Left ventricle myocardium inferior (tissue), 1 donor: ENCODE measurements at regions not wholly inside any gene's neighbourhood (a gene's known extent, or its start where the extent isn't known, plus 50 kb on each side); places are given as distances from the start of the nearest gene placed in this dataset.

Experiments
- DNase-seq: peaks from one replicate; pipeline ENCODE4 v3.0.0-alpha.2; 2020
- H3K27ac ChIP-seq: fragments of 200-600 bp; replicated peaks from 2 replicates; pipeline ENCODE4 v1.8.0; 2021
- H3K27me3 ChIP-seq: fragments of 200-600 bp; 2 replicates; pipeline ENCODE4 v1.8.0; 2021; ENCODE audit warnings: low read depth
- H3K36me3 ChIP-seq: fragments of 200-600 bp; 2 replicates; pipeline ENCODE4 v1.8.0; 2021
- H3K4me1 ChIP-seq: fragments of 200-600 bp; 2 replicates; pipeline ENCODE4 v1.8.0; 2021
- H3K4me3 ChIP-seq: fragments of 200-600 bp; 2 replicates; pipeline ENCODE4 v1.8.0; 2021; ENCODE audit warnings: mild to moderate bottlenecking, moderate library complexity
- H3K9me3 ChIP-seq: fragments of 200-600 bp; replicated peaks from 2 replicates; pipeline ENCODE4 v1.8.0; 2021
- intact Hi-C: fragments of 100-400 bp; cut with micrococcal nuclease; formaldehyde crosslinking; loops from one replicate; pipeline ENCODE4 v1.11.0; 2022
- TF ChIP-seq, protein P1 (sequence below): fragments of 200-600 bp; IDR thresholded peaks from 2 replicates; pipeline ENCODE4 v1.8.0; 2021; ENCODE audit warnings: antibody characterized with exemption, mild to moderate bottlenecking, borderline replicate concordance
- donor health status: DM: no; HTN: yes; CAD: no; lungs with severe emphysema.

DNA sequence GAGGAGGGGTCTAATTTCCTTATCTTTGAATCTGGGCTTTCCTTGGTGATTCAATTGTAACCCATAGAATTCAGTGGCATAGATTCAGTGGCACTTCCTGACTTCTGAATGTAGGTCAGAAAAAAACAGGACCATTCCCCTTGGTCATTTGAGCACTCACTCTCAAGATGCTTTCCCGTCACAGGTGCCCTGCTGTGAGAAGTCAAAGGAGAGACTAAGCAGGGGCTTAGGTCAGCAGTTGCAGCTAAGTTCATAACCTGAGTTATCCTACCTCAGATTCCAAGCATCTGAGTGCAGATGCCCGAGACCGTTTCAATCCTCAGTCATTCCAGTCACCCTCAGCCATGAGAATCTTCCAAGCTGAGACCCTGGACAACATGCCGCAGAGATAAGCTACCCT is 506.6 kb downstream of the FRK start:
- Histone ChIP-seq H3K27me3 (no peaks in the 10 kb centered on the region), H3K36me3 (no peaks in the 10 kb centered on the region), H3K4me1 (no peaks in the 10 kb centered on the region), H3K9me3 (no peaks in the 10 kb centered on the region), H3K27ac (no peak overlapping the region), H3K4me3 (no peak overlapping the region)
- DNase-seq: no peak
- intact Hi-C loops: no loop called here
- TF ChIP-seq, protein P1, sequence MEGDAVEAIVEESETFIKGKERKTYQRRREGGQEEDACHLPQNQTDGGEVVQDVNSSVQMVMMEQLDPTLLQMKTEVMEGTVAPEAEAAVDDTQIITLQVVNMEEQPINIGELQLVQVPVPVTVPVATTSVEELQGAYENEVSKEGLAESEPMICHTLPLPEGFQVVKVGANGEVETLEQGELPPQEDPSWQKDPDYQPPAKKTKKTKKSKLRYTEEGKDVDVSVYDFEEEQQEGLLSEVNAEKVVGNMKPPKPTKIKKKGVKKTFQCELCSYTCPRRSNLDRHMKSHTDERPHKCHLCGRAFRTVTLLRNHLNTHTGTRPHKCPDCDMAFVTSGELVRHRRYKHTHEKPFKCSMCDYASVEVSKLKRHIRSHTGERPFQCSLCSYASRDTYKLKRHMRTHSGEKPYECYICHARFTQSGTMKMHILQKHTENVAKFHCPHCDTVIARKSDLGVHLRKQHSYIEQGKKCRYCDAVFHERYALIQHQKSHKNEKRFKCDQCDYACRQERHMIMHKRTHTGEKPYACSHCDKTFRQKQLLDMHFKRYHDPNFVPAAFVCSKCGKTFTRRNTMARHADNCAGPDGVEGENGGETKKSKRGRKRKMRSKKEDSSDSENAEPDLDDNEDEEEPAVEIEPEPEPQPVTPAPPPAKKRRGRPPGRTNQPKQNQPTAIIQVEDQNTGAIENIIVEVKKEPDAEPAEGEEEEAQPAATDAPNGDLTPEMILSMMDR: no peak

DNA sequence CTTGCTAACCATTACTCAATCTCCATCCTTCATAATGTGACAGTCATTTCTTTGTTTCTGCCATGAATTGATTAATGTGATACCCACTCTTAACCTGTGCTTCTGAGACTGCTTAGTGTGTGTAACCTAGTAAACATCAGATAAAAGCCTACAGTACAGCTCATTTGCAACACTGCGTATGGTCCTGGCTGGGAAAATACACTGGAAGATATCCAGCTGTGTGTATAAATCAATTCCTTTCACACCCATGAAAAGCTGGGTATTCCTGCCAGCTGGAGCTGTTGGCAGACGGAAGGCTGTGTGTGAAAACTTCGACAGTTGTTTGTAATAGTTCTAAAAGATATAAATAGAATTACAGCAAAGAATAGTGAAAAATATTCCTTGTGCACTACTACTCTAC is 509.2 kb downstream of the FRK start:
- no peak for DNase-seq
- Histone ChIP-seq H3K36me3 (no peaks in the 10 kb centered on the region), H3K4me1 (no peaks in the 10 kb centered on the region), H3K9me3 (no peaks in the 10 kb centered on the region), H3K4me3 (no peak overlapping the region), H3K27ac (no peak overlapping the region), H3K27me3 (no peaks in the 10 kb centered on the region)
- intact Hi-C loops: no loop called here
- TF ChIP-seq, protein P1: no peak

DNA sequence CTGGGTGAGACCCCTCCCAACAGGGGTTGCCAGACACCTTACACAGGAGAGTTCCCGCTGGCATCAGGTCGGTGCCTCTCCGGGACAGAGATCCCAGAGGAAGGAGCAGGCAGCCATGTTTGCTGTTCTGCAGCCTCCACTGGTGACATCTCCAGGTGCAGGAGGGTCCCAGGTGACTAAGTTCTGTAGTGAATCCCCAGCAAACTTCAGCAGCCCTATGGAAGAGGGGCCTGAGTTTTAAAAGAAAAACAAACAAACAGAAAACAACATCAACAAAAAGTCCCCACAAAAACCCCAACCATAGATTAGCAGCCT is 515.1 kb downstream of the FRK start:
- peaks cover 5% of the 10 kb centered on the region for H3K9me3 ChIP-seq
- no peak for DNase-seq
- H3K27ac ChIP-seq: no peak overlapping the region
- intact Hi-C loops: no loop called here
- no peaks in the 10 kb centered on the region for H3K27me3 ChIP-seq
- H3K4me3 ChIP-seq: peak overlapping the region; percentile 45
- no peaks in the 10 kb centered on the region for H3K4me1 ChIP-seq
- TF ChIP-seq, protein P1: no peak
- H3K36me3 ChIP-seq: no peaks in the 10 kb centered on the region

DNA sequence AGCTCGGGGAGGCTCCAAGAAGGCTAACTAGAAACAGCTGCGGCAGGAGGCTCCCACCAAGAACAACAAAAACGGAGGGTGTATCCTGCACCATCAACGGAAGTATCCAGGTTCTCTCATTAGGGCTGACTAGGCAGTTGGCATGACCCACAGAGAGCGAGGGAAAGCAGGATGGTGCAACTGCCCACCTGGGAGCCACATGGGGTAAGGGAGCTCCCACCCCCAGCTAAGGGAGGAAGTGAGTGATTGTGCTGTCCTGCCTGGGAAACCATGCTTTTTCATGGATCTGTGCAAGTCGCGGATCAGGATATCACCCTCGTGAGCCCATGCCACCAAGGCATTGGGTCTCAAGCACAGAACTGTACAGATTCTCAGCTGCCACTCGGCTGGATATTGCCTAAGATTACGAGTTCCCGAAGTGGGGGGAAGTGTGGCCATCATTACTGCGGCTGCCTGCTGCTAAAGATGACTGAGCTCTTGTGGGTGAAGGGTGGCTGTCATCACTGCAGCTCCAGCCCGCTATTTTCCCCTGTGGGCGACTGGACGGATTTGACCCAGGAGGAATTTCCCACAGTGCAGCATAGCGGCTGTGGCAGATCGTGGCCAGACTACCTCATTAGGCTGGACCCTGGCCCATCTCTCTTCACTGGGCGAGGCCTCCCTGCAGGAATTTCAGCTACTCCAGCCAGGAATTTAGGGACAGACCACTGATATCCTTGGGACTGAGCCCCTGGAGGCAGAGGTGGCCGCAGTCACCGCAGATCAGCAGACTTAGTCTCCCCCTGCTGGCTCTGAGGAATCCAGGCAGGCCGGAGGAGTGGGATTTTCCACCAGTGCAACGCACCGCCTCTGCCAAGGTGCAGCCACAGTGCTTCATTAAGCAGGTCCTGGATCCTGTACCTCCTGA is 515.7 kb downstream of the FRK start:
- Histone ChIP-seq H3K4me3 (peak overlapping the region; percentile 45), H3K9me3 (peaks cover 5% of the 10 kb centered on the region), H3K27me3 (no peaks in the 10 kb centered on the region), H3K27ac (no peak overlapping the region), H3K36me3 (no peaks in the 10 kb centered on the region), H3K4me1 (no peaks in the 10 kb centered on the region)
- TF ChIP-seq, protein P1: peak; percentile 55
- no peak for DNase-seq
- intact Hi-C loops: no loop called here

DNA sequence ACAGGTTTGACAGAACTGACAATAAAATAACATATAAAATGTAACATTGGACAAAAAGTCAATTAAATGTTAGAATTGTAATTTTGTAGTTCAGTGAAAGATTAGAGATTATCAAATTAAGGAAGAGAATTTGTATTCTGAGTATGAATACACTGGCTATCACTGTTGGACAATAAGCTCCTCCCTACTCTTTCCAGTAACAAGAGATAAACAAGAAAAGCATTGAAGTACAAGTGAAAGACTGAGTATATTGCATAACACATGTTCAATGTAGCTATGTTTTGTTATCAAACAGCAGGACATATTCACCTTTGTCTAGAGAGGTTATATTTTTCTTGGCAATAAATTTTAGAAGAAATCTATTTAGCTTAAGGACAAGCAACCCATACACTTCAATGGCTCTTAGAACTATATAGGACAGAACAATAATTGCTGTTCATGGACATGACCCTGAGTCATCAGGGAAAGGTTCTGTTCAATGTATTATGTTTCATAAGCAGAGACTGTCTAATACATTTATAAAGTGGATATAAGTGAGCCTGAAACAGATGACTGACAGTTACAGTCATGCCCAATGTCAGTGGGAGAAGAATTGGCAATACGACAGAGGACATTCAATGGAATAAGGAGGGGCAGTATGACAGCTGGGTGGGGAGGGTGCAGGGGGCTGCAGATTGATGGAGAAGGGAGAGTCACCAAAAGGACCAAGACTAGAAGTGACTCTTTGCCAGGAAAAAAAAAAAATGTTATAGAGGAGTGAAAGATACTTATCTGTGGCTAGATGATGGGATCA is 520.4 kb downstream of the FRK start:
- no peaks in the 10 kb centered on the region for H3K27me3 ChIP-seq
- H3K36me3 ChIP-seq: no peaks in the 10 kb centered on the region
- no peak overlapping the region for H3K27ac ChIP-seq
- H3K4me3 ChIP-seq: no peak overlapping the region
- TF ChIP-seq, protein P1: no peak
- no peaks in the 10 kb centered on the region for H3K4me1 ChIP-seq
- H3K9me3 ChIP-seq: peaks cover under 1% of the 10 kb centered on the region
- intact Hi-C loops: no loop called here
- no peak for DNase-seq
